ENCODE measurements at regions not wholly inside any gene's neighbourhood (a gene's known extent, or its start where the extent isn't known, plus 50 kb on each side); places are given as distances from the start of the nearest gene placed in this dataset.

GRCh38 chr1:217105437-217105836, 382.2 kb upstream of the ESRRG start (continued):
- TF ChIP-seq ARID4B (CRISPR knock-in tag; IDR thresholded peaks at IDR 0.05) (no peak), KDM2B (CRISPR knock-in tag; IDR thresholded peaks at IDR 0.05) (no peak), ZNF696 (CRISPR knock-in tag; conservative IDR thresholded peaks at IDR 0.05) (no peak), BRF1 (IDR thresholded peaks at IDR 0.05; ENCODE audit: borderline replicate concordance, extremely low read depth, insufficient read length) (no peak), PTTG1 (tag; IDR thresholded peaks at IDR 0.05; ENCODE audit: low read depth) (no peak), POLR3G (IDR thresholded peaks at IDR 0.05; ENCODE audit: extremely low read depth, insufficient read length, insufficient replicate concordance) (no peak), ZBTB9 (CRISPR knock-in tag; IDR thresholded peaks at IDR 0.05) (no peak), MBD1 (CRISPR knock-in tag; IDR thresholded peaks at IDR 0.05) (no peak)
